ENCODE measurements at regions not wholly inside any gene's neighbourhood (a gene's known extent, or its start where the extent isn't known, plus 50 kb on each side); places are given as distances from the start of the nearest gene placed in this dataset.

DNA sequence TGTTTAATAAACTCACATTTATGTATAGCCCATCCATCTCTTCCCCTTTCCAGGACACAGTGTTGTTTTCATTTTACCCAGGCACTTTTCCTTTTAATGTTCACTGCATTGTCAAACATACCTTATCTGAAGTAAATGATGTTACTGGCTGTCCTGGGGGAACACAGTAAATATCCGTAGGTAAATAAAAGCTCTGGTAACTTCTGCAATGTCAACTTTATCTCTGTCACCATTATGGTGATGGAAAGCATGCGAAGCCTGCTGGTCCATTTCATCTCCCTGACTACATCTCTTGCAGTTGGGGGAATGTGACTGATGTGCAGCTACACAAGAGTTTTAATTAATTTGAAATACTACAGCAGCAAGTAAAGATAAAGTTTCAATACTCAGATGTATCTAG, 1162.1 kb upstream of the SEMA6A start (continued):
- no peak for TF ChIP-seq CBFB (CRISPR knock-in tag; IDR thresholded peaks at IDR 0.05; ENCODE audit: low read depth)

DNA sequence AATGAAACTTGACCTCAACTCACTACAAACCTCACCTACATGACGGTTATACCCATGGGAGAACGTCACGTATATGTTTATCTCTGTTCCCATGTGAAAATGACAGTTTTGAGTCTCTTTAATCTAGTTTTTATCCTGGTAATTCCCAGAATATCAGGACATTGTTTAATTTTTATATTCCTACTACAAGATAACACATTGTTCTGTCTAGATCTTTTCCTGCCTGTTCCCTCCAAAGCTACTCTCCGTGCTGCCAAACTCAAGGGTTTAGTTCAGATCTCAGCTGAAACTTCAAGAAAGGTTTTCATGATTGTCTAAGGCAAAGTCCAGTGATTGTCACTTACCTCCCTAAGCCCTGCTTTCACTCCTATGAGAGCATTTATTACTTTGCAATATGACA, 1159.4 kb upstream of the SEMA6A start:
- H3K4me1 Mint-ChIP-seq: peaks cover 7% of the 10 kb centered on the region; the same call in 1 of the 2 replicates
- no peak for ATAC-seq
- H3K27ac Mint-ChIP-seq: no peak overlapping the region
- no peak overlapping the region for H3K4me3 Mint-ChIP-seq
- CTCF ChIA-PET: no interaction called here
- POLR2A ChIA-PET: no interaction called here
- TF ChIP-seq, protein P1, sequence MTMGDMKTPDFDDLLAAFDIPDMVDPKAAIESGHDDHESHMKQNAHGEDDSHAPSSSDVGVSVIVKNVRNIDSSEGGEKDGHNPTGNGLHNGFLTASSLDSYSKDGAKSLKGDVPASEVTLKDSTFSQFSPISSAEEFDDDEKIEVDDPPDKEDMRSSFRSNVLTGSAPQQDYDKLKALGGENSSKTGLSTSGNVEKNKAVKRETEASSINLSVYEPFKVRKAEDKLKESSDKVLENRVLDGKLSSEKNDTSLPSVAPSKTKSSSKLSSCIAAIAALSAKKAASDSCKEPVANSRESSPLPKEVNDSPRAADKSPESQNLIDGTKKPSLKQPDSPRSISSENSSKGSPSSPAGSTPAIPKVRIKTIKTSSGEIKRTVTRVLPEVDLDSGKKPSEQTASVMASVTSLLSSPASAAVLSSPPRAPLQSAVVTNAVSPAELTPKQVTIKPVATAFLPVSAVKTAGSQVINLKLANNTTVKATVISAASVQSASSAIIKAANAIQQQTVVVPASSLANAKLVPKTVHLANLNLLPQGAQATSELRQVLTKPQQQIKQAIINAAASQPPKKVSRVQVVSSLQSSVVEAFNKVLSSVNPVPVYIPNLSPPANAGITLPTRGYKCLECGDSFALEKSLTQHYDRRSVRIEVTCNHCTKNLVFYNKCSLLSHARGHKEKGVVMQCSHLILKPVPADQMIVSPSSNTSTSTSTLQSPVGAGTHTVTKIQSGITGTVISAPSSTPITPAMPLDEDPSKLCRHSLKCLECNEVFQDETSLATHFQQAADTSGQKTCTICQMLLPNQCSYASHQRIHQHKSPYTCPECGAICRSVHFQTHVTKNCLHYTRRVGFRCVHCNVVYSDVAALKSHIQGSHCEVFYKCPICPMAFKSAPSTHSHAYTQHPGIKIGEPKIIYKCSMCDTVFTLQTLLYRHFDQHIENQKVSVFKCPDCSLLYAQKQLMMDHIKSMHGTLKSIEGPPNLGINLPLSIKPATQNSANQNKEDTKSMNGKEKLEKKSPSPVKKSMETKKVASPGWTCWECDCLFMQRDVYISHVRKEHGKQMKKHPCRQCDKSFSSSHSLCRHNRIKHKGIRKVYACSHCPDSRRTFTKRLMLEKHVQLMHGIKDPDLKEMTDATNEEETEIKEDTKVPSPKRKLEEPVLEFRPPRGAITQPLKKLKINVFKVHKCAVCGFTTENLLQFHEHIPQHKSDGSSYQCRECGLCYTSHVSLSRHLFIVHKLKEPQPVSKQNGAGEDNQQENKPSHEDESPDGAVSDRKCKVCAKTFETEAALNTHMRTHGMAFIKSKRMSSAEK (CRISPR knock-in tag; IDR thresholded peaks at IDR 0.05; ENCODE audit: borderline replicate concordance): no peak
- TF ChIP-seq ZNF219 (CRISPR knock-in tag; IDR thresholded peaks at IDR 0.05; ENCODE audit: borderline replicate concordance): no peak
- TF ChIP-seq TEAD1 (CRISPR knock-in tag; IDR thresholded peaks at IDR 0.05): no peak
- no peak for TF ChIP-seq ZNF671 (CRISPR knock-in tag; IDR thresholded peaks at IDR 0.05)
- TF ChIP-seq, protein P2, sequence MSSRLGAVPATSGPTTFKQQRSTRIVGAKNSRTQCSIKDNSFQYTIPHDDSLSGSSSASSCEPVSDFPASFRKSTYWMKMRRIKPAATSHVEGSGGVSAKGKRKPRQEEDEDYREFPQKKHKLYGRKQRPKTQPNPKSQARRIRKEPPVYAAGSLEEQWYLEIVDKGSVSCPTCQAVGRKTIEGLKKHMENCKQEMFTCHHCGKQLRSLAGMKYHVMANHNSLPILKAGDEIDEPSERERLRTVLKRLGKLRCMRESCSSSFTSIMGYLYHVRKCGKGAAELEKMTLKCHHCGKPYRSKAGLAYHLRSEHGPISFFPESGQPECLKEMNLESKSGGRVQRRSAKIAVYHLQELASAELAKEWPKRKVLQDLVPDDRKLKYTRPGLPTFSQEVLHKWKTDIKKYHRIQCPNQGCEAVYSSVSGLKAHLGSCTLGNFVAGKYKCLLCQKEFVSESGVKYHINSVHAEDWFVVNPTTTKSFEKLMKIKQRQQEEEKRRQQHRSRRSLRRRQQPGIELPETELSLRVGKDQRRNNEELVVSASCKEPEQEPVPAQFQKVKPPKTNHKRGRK (CRISPR knock-in tag; IDR thresholded peaks at IDR 0.05; ENCODE audit: borderline replicate concordance): no peak
- no peaks in the 10 kb centered on the region for H3K27me3 Mint-ChIP-seq (ENCODE audit: low read depth)
- H3K9me3 Mint-ChIP-seq: peaks cover 5% of the 10 kb centered on the region; the same call in 1 of the 2 replicates
- H3K36me3 Mint-ChIP-seq: no peaks in the 10 kb centered on the region
- no peak for DNase-seq (ENCODE audit: low spot score)

DNA sequence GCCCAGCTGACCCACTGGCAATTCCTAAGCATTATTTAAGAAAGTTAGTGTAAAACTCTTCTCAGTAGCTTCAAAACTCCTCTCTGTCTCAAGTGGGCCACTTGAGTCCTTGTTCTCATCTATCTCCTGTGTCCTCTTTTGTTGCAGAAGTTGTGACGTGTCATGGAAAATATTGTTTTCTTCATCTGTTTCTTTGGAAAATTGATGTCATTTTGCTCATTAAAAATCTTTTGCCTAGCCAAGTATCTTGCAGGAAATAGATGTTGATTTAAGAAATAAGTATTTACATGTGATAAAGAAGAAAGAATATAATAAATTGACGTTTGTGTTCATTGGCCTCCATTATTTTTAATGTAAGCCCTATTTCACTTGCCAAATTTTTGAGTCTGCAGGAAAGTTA, 1158.4 kb upstream of the SEMA6A start:
- peaks cover 2% of the 10 kb centered on the region; the same call in 1 of the 2 replicates for H3K9me3 Mint-ChIP-seq
- ATAC-seq: no peak
- ChIA-PET POLR2A (no interaction called here), CTCF (no interaction called here)
- no peak for DNase-seq (ENCODE audit: low spot score)
- no peaks in the 10 kb centered on the region for H3K27me3 Mint-ChIP-seq (ENCODE audit: low read depth)
- no peaks in the 10 kb centered on the region for H3K36me3 Mint-ChIP-seq
- no peak overlapping the region for H3K4me3 Mint-ChIP-seq
- H3K4me1 Mint-ChIP-seq: peaks cover under 1% of the 10 kb centered on the region; the same call in 1 of the 2 replicates
- H3K27ac Mint-ChIP-seq: no peak overlapping the region
- TF ChIP-seq, protein P3, sequence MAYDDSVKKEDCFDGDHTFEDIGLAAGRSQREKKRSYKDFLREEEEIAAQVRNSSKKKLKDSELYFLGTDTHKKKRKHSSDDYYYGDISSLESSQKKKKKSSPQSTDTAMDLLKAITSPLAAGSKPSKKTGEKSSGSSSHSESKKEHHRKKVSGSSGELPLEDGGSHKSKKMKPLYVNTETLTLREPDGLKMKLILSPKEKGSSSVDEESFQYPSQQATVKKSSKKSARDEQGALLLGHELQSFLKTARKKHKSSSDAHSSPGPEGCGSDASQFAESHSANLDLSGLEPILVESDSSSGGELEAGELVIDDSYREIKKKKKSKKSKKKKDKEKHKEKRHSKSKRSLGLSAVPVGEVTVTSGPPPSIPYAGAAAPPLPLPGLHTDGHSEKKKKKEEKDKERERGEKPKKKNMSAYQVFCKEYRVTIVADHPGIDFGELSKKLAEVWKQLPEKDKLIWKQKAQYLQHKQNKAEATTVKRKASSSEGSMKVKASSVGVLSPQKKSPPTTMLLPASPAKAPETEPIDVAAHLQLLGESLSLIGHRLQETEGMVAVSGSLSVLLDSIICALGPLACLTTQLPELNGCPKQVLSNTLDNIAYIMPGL (CRISPR knock-in tag; IDR thresholded peaks at IDR 0.05): no peak
- TF ChIP-seq ZNF317 (CRISPR knock-in tag; IDR thresholded peaks at IDR 0.05; ENCODE audit: borderline replicate concordance, low read depth) (no peak), NR3C1 (CRISPR knock-in tag; conservative IDR thresholded peaks at IDR 0.05; ENCODE audit: low read depth) (no peak), ATF1 (CRISPR knock-in tag; IDR thresholded peaks at IDR 0.05) (no peak)
- TF ChIP-seq, protein P4, sequence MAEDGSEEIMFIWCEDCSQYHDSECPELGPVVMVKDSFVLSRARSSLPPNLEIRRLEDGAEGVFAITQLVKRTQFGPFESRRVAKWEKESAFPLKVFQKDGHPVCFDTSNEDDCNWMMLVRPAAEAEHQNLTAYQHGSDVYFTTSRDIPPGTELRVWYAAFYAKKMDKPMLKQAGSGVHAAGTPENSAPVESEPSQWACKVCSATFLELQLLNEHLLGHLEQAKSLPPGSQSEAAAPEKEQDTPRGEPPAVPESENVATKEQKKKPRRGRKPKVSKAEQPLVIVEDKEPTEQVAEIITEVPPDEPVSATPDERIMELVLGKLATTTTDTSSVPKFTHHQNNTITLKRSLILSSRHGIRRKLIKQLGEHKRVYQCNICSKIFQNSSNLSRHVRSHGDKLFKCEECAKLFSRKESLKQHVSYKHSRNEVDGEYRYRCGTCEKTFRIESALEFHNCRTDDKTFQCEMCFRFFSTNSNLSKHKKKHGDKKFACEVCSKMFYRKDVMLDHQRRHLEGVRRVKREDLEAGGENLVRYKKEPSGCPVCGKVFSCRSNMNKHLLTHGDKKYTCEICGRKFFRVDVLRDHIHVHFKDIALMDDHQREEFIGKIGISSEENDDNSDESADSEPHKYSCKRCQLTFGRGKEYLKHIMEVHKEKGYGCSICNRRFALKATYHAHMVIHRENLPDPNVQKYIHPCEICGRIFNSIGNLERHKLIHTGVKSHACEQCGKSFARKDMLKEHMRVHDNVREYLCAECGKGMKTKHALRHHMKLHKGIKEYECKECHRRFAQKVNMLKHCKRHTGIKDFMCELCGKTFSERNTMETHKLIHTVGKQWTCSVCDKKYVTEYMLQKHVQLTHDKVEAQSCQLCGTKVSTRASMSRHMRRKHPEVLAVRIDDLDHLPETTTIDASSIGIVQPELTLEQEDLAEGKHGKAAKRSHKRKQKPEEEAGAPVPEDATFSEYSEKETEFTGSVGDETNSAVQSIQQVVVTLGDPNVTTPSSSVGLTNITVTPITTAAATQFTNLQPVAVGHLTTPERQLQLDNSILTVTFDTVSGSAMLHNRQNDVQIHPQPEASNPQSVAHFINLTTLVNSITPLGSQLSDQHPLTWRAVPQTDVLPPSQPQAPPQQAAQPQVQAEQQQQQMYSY (CRISPR knock-in tag; IDR thresholded peaks at IDR 0.05): no peak
- TF ChIP-seq, protein P5, sequence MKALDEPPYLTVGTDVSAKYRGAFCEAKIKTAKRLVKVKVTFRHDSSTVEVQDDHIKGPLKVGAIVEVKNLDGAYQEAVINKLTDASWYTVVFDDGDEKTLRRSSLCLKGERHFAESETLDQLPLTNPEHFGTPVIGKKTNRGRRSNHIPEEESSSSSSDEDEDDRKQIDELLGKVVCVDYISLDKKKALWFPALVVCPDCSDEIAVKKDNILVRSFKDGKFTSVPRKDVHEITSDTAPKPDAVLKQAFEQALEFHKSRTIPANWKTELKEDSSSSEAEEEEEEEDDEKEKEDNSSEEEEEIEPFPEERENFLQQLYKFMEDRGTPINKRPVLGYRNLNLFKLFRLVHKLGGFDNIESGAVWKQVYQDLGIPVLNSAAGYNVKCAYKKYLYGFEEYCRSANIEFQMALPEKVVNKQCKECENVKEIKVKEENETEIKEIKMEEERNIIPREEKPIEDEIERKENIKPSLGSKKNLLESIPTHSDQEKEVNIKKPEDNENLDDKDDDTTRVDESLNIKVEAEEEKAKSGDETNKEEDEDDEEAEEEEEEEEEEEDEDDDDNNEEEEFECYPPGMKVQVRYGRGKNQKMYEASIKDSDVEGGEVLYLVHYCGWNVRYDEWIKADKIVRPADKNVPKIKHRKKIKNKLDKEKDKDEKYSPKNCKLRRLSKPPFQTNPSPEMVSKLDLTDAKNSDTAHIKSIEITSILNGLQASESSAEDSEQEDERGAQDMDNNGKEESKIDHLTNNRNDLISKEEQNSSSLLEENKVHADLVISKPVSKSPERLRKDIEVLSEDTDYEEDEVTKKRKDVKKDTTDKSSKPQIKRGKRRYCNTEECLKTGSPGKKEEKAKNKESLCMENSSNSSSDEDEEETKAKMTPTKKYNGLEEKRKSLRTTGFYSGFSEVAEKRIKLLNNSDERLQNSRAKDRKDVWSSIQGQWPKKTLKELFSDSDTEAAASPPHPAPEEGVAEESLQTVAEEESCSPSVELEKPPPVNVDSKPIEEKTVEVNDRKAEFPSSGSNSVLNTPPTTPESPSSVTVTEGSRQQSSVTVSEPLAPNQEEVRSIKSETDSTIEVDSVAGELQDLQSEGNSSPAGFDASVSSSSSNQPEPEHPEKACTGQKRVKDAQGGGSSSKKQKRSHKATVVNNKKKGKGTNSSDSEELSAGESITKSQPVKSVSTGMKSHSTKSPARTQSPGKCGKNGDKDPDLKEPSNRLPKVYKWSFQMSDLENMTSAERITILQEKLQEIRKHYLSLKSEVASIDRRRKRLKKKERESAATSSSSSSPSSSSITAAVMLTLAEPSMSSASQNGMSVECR (CRISPR knock-in tag; IDR thresholded peaks at IDR 0.05; ENCODE audit: borderline replicate concordance): no peak
- TF ChIP-seq, protein P6, sequence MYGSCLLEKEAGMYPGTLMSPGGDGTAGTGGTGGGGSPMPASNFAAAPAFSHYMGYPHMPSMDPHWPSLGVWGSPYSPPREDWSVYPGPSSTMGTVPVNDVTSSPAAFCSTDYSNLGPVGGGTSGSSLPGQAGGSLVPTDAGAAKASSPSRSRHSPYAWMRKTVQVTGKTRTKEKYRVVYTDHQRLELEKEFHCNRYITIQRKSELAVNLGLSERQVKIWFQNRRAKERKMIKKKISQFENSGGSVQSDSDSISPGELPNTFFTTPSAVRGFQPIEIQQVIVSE (CRISPR knock-in tag; IDR thresholded peaks at IDR 0.05; ENCODE audit: borderline replicate concordance): no peak
- TF ChIP-seq, protein P7, sequence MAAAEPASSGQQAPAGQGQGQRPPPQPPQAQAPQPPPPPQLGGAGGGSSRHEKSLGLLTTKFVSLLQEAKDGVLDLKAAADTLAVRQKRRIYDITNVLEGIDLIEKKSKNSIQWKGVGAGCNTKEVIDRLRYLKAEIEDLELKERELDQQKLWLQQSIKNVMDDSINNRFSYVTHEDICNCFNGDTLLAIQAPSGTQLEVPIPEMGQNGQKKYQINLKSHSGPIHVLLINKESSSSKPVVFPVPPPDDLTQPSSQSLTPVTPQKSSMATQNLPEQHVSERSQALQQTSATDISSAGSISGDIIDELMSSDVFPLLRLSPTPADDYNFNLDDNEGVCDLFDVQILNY (CRISPR knock-in tag; IDR thresholded peaks at IDR 0.05): no peak
